Endothelial cell (in vitro differentiated cells): ENCODE measurements at regions not wholly inside any gene's neighbourhood (a gene's known extent, or its start where the extent isn't known, plus 50 kb on each side); places are given as distances from the start of the nearest gene placed in this dataset.

ENCODE experiments used
- DNase-seq: peaks from one replicate; pipeline ENCODE4 v3.0.0; 2021; ENCODE audit warnings: low spot score
- H3K27ac Mint-ChIP-seq: one replicate; pipeline ENCODE4 v1.8.0; 2021; ENCODE audit warnings: mixed read lengths, inconsistent platforms; ENCODE audit not compliant: unreplicated experiment
- H3K27me3 Mint-ChIP-seq: one replicate; pipeline ENCODE4 v1.8.0; 2021; ENCODE audit warnings: mild to moderate bottlenecking, moderate library complexity, mixed read lengths, inconsistent platforms; ENCODE audit not compliant: unreplicated experiment
- H3K36me3 Mint-ChIP-seq: one replicate; pipeline ENCODE4 v1.8.0; 2021; ENCODE audit warnings: mild to moderate bottlenecking, low read depth, mixed read lengths, inconsistent platforms; ENCODE audit not compliant: unreplicated experiment
- H3K4me1 Mint-ChIP-seq: one replicate; pipeline ENCODE4 v1.8.0; 2021; ENCODE audit warnings: mild to moderate bottlenecking, mixed read lengths, inconsistent platforms; ENCODE audit not compliant: unreplicated experiment
- H3K4me3 Mint-ChIP-seq: one replicate; pipeline ENCODE4 v1.8.0; 2021; ENCODE audit warnings: mild to moderate bottlenecking, mixed read lengths, inconsistent platforms; ENCODE audit not compliant: unreplicated experiment
- H3K9me3 Mint-ChIP-seq: one replicate; pipeline ENCODE4 v1.8.0; 2021; ENCODE audit warnings: mixed read lengths, inconsistent platforms; ENCODE audit not compliant: unreplicated experiment
- CTCF ChIP-seq: fragments of 200-600 bp; sonication (generic); IDR thresholded peaks from one replicate; pipeline ENCODE4 v1.5.0; 2021; ENCODE audit warnings: antibody characterized with exemption; ENCODE audit not compliant: unreplicated experiment

GRCh38 chr9:88077071-88077617 is 61.1 kb downstream of the SPATA31C2 start:
- TF ChIP-seq CTCF, result no peak
- Mint-ChIP-seq H3K27ac (no peak overlapping the region), H3K9me3 (no peaks in the 10 kb centered on the region), H3K27me3 (peaks cover 1% of the 10 kb centered on the region), H3K4me1 (peaks cover 10% of the 10 kb centered on the region), H3K36me3 (no peaks in the 10 kb centered on the region), H3K4me3 (peak overlapping the region; percentile 89)
- no peak for DNase-seq

GRCh38 chr9:88076286-88077070 is 61.8 kb downstream of the SPATA31C2 start:
- Mint-ChIP-seq H3K4me1 (peaks cover 10% of the 10 kb centered on the region), H3K36me3 (no peaks in the 10 kb centered on the region), H3K27me3 (peaks cover 1% of the 10 kb centered on the region), H3K9me3 (no peaks in the 10 kb centered on the region), H3K4me3 (peak overlapping the region; percentile 89), H3K27ac (peak overlapping the region; percentile 48)
- peak; percentile 58 for DNase-seq
- no peak for TF ChIP-seq CTCF

GRCh38 chr9:88075966-88076285 is 62.3 kb downstream of the SPATA31C2 start:
- Mint-ChIP-seq H3K4me3 (peak overlapping the region; percentile 89), H3K9me3 (no peaks in the 10 kb centered on the region), H3K4me1 (peaks cover 10% of the 10 kb centered on the region), H3K27me3 (peaks cover 1% of the 10 kb centered on the region), H3K36me3 (no peaks in the 10 kb centered on the region), H3K27ac (no peak overlapping the region)
- no peak for DNase-seq
- no peak for TF ChIP-seq CTCF

GRCh38 chr9:88075506-88075905 is 62.8 kb downstream of the SPATA31C2 start:
- peaks cover 1% of the 10 kb centered on the region for H3K27me3 Mint-ChIP-seq
- H3K4me1 Mint-ChIP-seq, result peaks cover 10% of the 10 kb centered on the region
- H3K27ac Mint-ChIP-seq, result no peak overlapping the region
- no peaks in the 10 kb centered on the region for H3K36me3 Mint-ChIP-seq
- DNase-seq, result no peak
- no peak for TF ChIP-seq CTCF
- no peaks in the 10 kb centered on the region for H3K9me3 Mint-ChIP-seq
- H3K4me3 Mint-ChIP-seq, result peak overlapping the region; percentile 89

- peaks cover 1% of the 10 kb centered on the region for H3K27me3 Mint-ChIP-seq
- H3K4me3 Mint-ChIP-seq, result no peak overlapping the region
- H3K4me1 Mint-ChIP-seq, result peaks cover 10% of the 10 kb centered on the region
- no peak overlapping the region for H3K27ac Mint-ChIP-seq
- H3K9me3 Mint-ChIP-seq, result no peaks in the 10 kb centered on the region
- H3K36me3 Mint-ChIP-seq, result no peaks in the 10 kb centered on the region
- no peak for DNase-seq
- TF ChIP-seq CTCF, result no peak
Observed at GRCh38 chr9:88074931-88075330, 63.3 kb downstream of the SPATA31C2 start.
